AG09309 (cell line): ENCODE measurements at regions not wholly inside any gene's neighbourhood (a gene's known extent, or its start where the extent isn't known, plus 50 kb on each side); places are given as distances from the start of the nearest gene placed in this dataset.

Source experiments
- DNase-seq: peaks from one replicate; pipeline ENCODE4 v3.0.0-alpha.2; 2010; ENCODE audit warnings: low read depth
- H3K4me3 ChIP-seq: 2 replicates; pipeline ENCODE4 v1.5.1; 2011; ENCODE audit warnings: mild to moderate bottlenecking, low read depth, low read length, moderate library complexity; ENCODE audit not compliant: control insufficient read depth
- CTCF ChIP-seq: IDR thresholded peaks from 2 replicates; pipeline ENCODE4 v1.5.1; 2011; ENCODE audit warnings: mild to moderate bottlenecking, low read depth, low read length, inconsistent platforms; ENCODE audit not compliant: insufficient read depth, control insufficient read depth; ENCODE audit errors: missing control alignments

GRCh38 chr7:156499247-156499881 is 141.2 kb upstream of the RNF32 start:
- TF ChIP-seq CTCF, result no peak
- DNase-seq, result no peak
- no peak overlapping the region for H3K4me3 ChIP-seq

- TF ChIP-seq CTCF, result no peak
- no peak overlapping the region for H3K4me3 ChIP-seq
- DNase-seq, result no peak
Observed at GRCh38 chr7:156497776-156498509, 142.6 kb upstream of the RNF32 start.

- no peak for DNase-seq
- TF ChIP-seq CTCF, result no peak
- no peak overlapping the region for H3K4me3 ChIP-seq
Observed at GRCh38 chr7:156496865-156497264, 143.7 kb upstream of the RNF32 start.

- DNase-seq, result no peak
- TF ChIP-seq CTCF, result no peak
Observed at GRCh38 chr7:156496363-156496769, 144.2 kb upstream of the RNF32 start.

GRCh38 chr7:156494960-156495359 is 145.6 kb upstream of the RNF32 start:
- TF ChIP-seq CTCF, result no peak
- no peak for DNase-seq
- no peak overlapping the region for H3K4me3 ChIP-seq

More at GRCh38 chr7:156496363-156496769, 144.2 kb upstream of the RNF32 start:
- no peak overlapping the region for H3K4me3 ChIP-seq

GRCh38 chr7:156493942-156494341 is 146.6 kb upstream of the RNF32 start:
- no peak overlapping the region for H3K4me3 ChIP-seq
- no peak for DNase-seq
- TF ChIP-seq CTCF, result no peak
